ENCODE measurements at regions not wholly inside any gene's neighbourhood (a gene's known extent, or its start where the extent isn't known, plus 50 kb on each side); places are given as distances from the start of the nearest gene placed in this dataset.
"Not testable (repeated sequence)": the region's sequence is repeated elsewhere in the genome, so short reads cannot be mapped to it uniquely, and the experiment has no call there.

GRCh38 chr12:9326085-9326484, 117.9 kb upstream of the PZP start:
- no peak for TF ChIP-seq CTCF (IDR thresholded peaks at IDR 0.05; ENCODE audit: low read depth, low read length, missing control alignments)
- no peak overlapping the region for H3K4me3 ChIP-seq (replicated peaks; ENCODE audit: low read depth, low read length)
- no peak for DNase-seq (ENCODE audit: extremely low read depth, low read depth)

GRCh38 chr12:9325471-9325870, 117.3 kb upstream of the PZP start:
- no peak for TF ChIP-seq CTCF (IDR thresholded peaks at IDR 0.05; ENCODE audit: low read depth, low read length, missing control alignments)
- H3K4me3 ChIP-seq (replicated peaks; ENCODE audit: low read depth, low read length): no peak overlapping the region
- DNase-seq (ENCODE audit: extremely low read depth, low read depth): no peak

DNA sequence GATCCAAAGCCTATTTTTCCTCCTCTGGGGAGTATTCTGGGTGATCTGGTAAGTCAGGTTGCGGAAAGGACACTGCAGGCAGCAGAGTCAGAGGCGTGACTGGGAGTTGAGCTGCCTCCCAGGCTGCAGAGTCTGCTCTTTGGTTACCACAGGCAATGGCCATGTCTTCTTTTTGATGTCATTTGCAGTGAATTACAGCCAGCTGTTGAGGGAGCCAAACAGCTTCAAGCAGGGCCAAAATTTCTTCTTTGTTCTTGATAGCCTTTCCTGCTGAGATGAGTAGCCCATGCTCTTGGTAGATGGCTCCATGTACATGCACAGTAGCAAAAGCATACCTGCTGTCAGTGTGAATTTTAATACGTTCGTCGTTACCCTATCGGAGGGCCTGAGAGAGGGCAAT, 116.6 kb upstream of the PZP start:
- no peak overlapping the region for H3K4me3 ChIP-seq (replicated peaks; ENCODE audit: low read depth, low read length)
- TF ChIP-seq CTCF (IDR thresholded peaks at IDR 0.05; ENCODE audit: low read depth, low read length, missing control alignments): no peak
- no peak for DNase-seq (ENCODE audit: extremely low read depth, low read depth)

GRCh38 chr12:9323144-9323681, 115.0 kb upstream of the PZP start:
- H3K4me3 ChIP-seq (replicated peaks; ENCODE audit: low read depth, low read length): no peak overlapping the region
- DNase-seq (ENCODE audit: extremely low read depth, low read depth): no peak
- TF ChIP-seq CTCF (IDR thresholded peaks at IDR 0.05; ENCODE audit: low read depth, low read length, missing control alignments): no peak

- no peak overlapping the region for H3K4me3 ChIP-seq (replicated peaks; ENCODE audit: low read depth, low read length)
- no peak for TF ChIP-seq CTCF (IDR thresholded peaks at IDR 0.05; ENCODE audit: low read depth, low read length, missing control alignments)
- no peak for DNase-seq (ENCODE audit: extremely low read depth, low read depth)
Observed at GRCh38 chr12:9319842-9320173, 111.6 kb upstream of the PZP start.

DNA sequence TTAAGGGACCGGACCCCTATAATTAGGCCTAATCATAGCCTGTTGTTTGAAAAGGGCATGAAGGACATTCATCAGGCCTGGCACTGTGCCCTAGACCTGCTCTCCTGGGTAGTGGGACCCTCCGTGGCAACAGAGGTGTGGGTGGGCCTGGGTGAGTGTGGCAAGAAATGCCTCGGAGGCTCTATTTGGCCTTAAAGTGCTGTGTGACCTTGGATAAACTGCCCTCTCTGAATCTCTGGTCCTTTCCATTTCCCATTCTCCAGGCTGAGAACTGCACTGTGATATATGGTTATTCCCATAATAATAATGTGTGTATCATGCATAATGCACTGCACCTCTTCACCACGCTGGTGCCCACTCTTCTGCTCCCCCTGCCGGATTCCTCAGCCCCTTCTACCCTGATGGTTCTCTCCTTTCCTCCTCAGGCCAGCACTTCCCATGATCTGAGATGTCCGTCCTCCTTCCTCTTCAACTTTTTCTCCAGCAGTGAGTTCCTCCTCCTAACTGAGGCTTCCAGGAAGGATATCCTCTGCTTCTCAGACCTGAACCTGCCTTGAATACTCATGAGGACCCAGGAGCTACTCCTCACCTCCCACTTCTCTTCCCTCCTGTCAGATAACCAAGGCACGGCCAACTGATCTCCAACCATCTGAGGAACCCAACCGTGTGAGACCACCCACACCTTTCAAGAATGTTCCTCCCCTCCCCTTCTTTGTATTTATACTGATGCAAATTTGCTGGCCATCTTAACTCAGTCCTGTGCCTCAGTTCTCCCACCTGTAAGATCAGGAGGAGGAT, 111.0 kb upstream of the PZP start:
- no peak for DNase-seq (ENCODE audit: extremely low read depth, low read depth)
- H3K4me3 ChIP-seq (replicated peaks; ENCODE audit: low read depth, low read length): no peak overlapping the region
- peak; percentile 26 for TF ChIP-seq CTCF (IDR thresholded peaks at IDR 0.05; ENCODE audit: low read depth, low read length, missing control alignments)

- not testable (repeated sequence) for DNase-seq (ENCODE audit: extremely low read depth, low read depth); H3K4me3 ChIP-seq (replicated peaks; ENCODE audit: low read depth, low read length)
Observed at GRCh38 chr12:9313479-9313878, 105.3 kb upstream of the PZP start.

GRCh38 chr12:9312406-9313392, 104.5 kb upstream of the PZP start:
- DNase-seq (ENCODE audit: extremely low read depth, low read depth); H3K4me3 ChIP-seq (replicated peaks; ENCODE audit: low read depth, low read length): not testable (repeated sequence)

DNA sequence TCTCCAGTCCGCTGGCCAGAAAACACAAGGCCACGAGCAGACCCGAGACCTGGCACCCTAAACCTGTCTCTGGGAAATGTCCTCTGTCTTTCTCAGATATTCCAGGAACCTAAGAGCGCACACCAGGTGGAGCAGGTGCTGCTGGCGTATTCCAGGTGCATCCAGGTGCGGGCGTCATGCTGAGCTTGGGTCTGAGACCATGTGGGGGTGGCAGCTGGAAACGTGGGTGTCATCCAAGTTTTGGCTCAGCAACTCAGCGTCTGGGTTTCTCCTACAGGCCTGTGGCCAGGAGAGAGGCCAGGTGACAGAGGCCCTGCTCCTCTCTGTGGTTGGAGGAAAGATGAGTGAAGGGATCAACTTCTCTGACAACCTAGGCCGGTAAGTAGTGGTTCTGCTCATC, 103.3 kb upstream of the PZP start:
- H3K4me3 ChIP-seq (replicated peaks; ENCODE audit: low read depth, low read length); DNase-seq (ENCODE audit: extremely low read depth, low read depth): not testable (repeated sequence)

GRCh38 chr12:9310645-9311044, 102.5 kb upstream of the PZP start:
- not testable (repeated sequence) for H3K4me3 ChIP-seq (replicated peaks; ENCODE audit: low read depth, low read length); DNase-seq (ENCODE audit: extremely low read depth, low read depth)
